ENCODE measurements at regions not wholly inside any gene's neighbourhood (a gene's known extent, or its start where the extent isn't known, plus 50 kb on each side); places are given as distances from the start of the nearest gene placed in this dataset.

DNA sequence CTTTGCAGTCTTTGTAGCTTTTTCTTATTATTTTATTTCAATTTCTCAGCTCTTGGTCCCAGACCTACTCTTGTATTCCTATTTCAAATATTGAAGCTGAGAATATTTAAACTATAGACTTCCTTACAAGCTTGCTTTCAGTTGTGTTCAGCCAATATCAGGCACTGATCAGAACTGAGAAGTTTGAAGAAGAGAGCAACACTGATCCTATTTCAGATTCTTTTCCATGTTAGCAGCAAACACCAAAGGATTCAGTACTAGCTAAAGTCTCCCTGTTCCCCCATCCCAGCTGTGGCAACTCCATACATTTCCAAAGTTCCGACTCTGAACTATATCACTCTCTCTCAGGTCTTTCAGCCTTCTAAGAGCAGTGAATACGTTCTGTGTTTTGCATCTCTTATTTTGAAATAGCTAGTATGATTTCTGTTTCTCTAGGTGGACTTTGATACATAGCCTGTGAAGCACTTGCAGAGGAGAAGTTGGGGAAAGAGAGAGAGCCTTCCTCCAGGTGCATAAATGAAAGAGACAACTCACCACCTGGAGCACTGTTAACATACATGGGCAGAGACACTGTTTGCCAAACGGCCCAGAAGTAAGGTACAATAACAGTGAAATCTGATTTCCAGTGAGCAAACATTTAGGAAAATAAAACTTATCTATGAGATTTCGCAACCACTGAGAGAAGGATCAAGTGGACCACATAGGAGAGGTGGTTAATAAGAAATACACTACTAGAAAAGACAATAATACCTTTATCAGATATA lies 135.0 kb upstream of the ZNF804A start:
- H3K9ac ChIP-seq (ENCODE audit: insufficient read length): no peak overlapping the region
- no peak for DNase-seq (ENCODE audit: low read depth, low spot score)
- H3K4me3 ChIP-seq: no peak overlapping the region
- no peak overlapping the region for H3K27ac ChIP-seq
- no peak for TF ChIP-seq EZH2 (IDR thresholded peaks at IDR 0.05)
- no peak for TF ChIP-seq FOXP2 (optimal IDR thresholded peaks at IDR 0.05; ENCODE audit: control extremely low read depth, extremely low read length, insufficient read depth)
- no peak for TF ChIP-seq POLR2AphosphoS5 (IDR thresholded peaks at IDR 0.05; ENCODE audit: borderline replicate concordance, low read depth, low read length)
- H3K36me3 ChIP-seq (ENCODE audit: insufficient read depth, low read length): no peaks in the 10 kb centered on the region
- H3K9me3 ChIP-seq (ENCODE audit: low read depth, low read length): no peaks in the 10 kb centered on the region

DNA sequence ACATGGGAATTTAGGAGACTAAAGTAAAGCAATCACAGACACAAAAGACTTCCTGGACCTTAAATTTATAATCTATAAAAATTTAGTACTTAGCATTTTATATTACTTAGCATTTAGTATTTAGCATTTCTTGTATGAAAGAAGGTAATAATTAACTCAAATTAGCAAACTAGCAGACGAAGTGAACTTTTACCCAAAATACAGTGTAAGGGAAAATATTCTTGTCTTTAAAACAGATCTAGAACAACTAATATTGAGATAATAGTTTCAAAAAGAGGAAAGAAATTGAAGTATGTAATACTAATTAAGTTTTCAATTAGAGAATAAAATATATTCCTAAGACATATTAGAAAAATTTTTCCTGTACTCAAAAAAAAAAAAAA lies 134.5 kb upstream of the ZNF804A start:
- H3K27ac ChIP-seq: no peak overlapping the region
- no peaks in the 10 kb centered on the region for H3K36me3 ChIP-seq (ENCODE audit: insufficient read depth, low read length)
- no peak overlapping the region for H3K4me3 ChIP-seq
- H3K9ac ChIP-seq (ENCODE audit: insufficient read length): no peak overlapping the region
- no peaks in the 10 kb centered on the region for H3K9me3 ChIP-seq (ENCODE audit: low read depth, low read length)
- DNase-seq (ENCODE audit: low read depth, low spot score): no peak
- TF ChIP-seq EZH2 (IDR thresholded peaks at IDR 0.05) (no peak), FOXP2 (optimal IDR thresholded peaks at IDR 0.05; ENCODE audit: control extremely low read depth, extremely low read length, insufficient read depth) (no peak), POLR2AphosphoS5 (IDR thresholded peaks at IDR 0.05; ENCODE audit: borderline replicate concordance, low read depth, low read length) (no peak)

DNA sequence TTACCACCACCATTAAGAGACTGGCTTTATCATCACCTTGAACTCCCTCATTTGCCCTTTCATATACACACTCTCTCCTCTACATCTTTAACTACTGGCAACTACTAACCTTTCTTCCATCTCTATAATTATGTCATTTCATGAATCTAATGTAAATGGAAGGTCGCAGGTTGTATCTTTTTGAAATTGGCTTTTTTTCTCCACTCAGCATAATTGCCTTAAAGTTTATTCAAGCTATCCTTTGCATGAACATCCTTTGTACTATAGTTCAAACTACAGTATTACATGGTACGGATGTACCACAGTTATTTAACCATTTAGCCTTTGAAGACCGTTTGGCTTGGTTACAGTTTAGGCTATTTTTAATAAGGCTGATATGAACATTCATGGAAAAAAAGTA lies 129.5 kb upstream of the ZNF804A start:
- no peaks in the 10 kb centered on the region for H3K36me3 ChIP-seq (ENCODE audit: insufficient read depth, low read length)
- H3K4me3 ChIP-seq: no peak overlapping the region
- TF ChIP-seq EZH2 (IDR thresholded peaks at IDR 0.05) (no peak), FOXP2 (optimal IDR thresholded peaks at IDR 0.05; ENCODE audit: control extremely low read depth, extremely low read length, insufficient read depth) (no peak), POLR2AphosphoS5 (IDR thresholded peaks at IDR 0.05; ENCODE audit: borderline replicate concordance, low read depth, low read length) (no peak)
- H3K9me3 ChIP-seq (ENCODE audit: low read depth, low read length): no peaks in the 10 kb centered on the region
- no peak overlapping the region for H3K27ac ChIP-seq
- no peak overlapping the region for H3K9ac ChIP-seq (ENCODE audit: insufficient read length)
- DNase-seq (ENCODE audit: low read depth, low spot score): no peak

DNA sequence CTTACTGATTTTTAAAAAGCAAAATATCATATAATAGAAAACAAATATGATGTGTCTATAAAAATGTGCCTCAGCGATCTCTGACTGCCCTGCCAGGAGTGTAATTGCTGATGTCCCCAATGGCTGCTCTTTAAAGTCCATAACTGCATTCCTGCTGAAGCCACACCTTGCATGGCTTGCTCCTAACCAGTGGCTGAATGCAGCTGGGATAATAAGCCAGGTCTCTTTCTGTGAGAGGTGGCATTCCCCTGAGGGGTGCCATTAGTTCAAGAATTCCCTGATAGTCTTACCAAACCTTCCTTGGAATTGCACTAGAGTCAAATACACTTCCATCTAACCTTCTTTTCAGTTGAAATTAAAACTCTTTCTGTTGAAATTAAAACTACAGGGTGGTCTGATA lies 125.8 kb upstream of the ZNF804A start:
- no peak overlapping the region for H3K27ac ChIP-seq
- H3K4me3 ChIP-seq: no peak overlapping the region
- DNase-seq (ENCODE audit: low read depth, low spot score): no peak
- TF ChIP-seq EZH2 (IDR thresholded peaks at IDR 0.05) (no peak), FOXP2 (optimal IDR thresholded peaks at IDR 0.05; ENCODE audit: control extremely low read depth, extremely low read length, insufficient read depth) (no peak)
- H3K36me3 ChIP-seq (ENCODE audit: insufficient read depth, low read length): no peaks in the 10 kb centered on the region
- H3K9me3 ChIP-seq (ENCODE audit: low read depth, low read length): no peaks in the 10 kb centered on the region
- H3K9ac ChIP-seq (ENCODE audit: insufficient read length): no peak overlapping the region

DNA sequence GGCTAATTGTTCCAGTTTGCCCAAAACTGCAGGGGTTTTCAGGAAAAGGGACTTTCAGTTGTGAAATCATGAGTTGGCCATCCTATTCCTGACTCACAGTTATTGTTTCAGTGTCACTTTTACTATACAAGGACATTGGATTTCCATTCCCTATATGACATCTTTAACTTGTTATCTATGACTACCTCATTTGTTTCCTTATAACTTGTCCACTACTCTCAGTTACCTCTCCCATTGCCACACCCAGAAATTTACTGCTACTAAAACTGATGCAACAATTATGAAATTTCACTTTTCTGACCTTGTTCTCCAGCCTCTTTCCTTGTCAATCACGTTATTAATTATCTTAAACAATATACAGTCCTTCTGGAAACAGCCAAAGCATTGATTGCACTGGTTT lies 116.5 kb upstream of the ZNF804A start:
- Histone ChIP-seq H3K9ac (ENCODE audit: insufficient read length) (no peak overlapping the region), H3K9me3 (ENCODE audit: low read depth, low read length) (no peaks in the 10 kb centered on the region), H3K36me3 (ENCODE audit: insufficient read depth, low read length) (no peaks in the 10 kb centered on the region), H3K27ac (no peak overlapping the region), H3K4me3 (no peak overlapping the region)
- TF ChIP-seq FOXP2 (optimal IDR thresholded peaks at IDR 0.05; ENCODE audit: control extremely low read depth, extremely low read length, insufficient read depth) (no peak), EZH2 (IDR thresholded peaks at IDR 0.05) (no peak), POLR2AphosphoS5 (IDR thresholded peaks at IDR 0.05; ENCODE audit: borderline replicate concordance, low read depth, low read length) (no peak)
- no peak for DNase-seq (ENCODE audit: low read depth, low spot score)

DNA sequence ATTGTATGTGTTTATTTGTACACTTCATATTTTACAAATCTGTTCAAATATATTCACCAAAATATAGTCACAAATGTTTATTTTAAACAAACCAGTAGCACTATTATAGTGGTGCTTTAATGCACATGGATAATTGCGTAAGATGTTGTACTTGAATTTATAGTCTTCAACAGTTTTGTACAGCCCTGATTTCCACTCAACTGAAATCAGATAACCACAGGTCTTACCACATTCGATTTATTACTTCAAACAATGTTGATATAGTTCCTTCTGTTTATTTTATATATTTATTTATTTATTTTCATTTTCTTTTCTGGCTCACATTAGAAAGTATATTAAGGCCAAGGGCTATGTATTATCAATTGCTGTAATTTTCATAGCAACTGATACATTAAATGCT lies 99.4 kb upstream of the ZNF804A start:
- TF ChIP-seq EZH2 (IDR thresholded peaks at IDR 0.05) (no peak), POLR2AphosphoS5 (IDR thresholded peaks at IDR 0.05; ENCODE audit: borderline replicate concordance, low read depth, low read length) (no peak), FOXP2 (optimal IDR thresholded peaks at IDR 0.05; ENCODE audit: control extremely low read depth, extremely low read length, insufficient read depth) (no peak)
- Histone ChIP-seq H3K4me3 (no peak overlapping the region), H3K27ac (no peak overlapping the region), H3K36me3 (ENCODE audit: insufficient read depth, low read length) (no peaks in the 10 kb centered on the region), H3K9ac (ENCODE audit: insufficient read length) (no peak overlapping the region), H3K9me3 (ENCODE audit: low read depth, low read length) (no peaks in the 10 kb centered on the region)
- DNase-seq (ENCODE audit: low read depth, low spot score): no peak

DNA sequence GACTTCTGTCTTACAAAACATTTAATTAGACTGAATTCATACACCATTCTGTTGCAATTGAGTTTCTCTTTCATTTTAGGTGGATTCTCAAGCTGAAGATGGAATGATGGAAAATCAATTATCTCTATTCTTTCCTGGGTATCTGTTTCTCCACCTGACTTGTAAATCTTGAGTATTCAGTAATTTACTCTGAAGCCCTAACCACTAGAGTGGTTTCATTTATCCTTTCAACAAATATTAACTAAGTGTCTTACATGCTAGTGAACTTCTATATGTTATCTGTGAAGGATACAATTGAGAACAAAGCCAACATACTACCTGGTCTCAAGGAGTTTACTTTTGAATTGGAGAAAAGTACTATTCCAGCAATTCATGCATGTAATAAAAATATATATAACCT lies 94.1 kb upstream of the ZNF804A start:
- no peak for TF ChIP-seq POLR2AphosphoS5 (IDR thresholded peaks at IDR 0.05; ENCODE audit: borderline replicate concordance, low read depth, low read length)
- no peak for TF ChIP-seq FOXP2 (optimal IDR thresholded peaks at IDR 0.05; ENCODE audit: control extremely low read depth, extremely low read length, insufficient read depth)
- no peak for TF ChIP-seq EZH2 (IDR thresholded peaks at IDR 0.05)
- H3K9me3 ChIP-seq (ENCODE audit: low read depth, low read length): no peaks in the 10 kb centered on the region
- no peak for DNase-seq (ENCODE audit: low read depth, low spot score)
- no peaks in the 10 kb centered on the region for H3K36me3 ChIP-seq (ENCODE audit: insufficient read depth, low read length)
- H3K9ac ChIP-seq (ENCODE audit: insufficient read length): no peak overlapping the region
- no peak overlapping the region for H3K4me3 ChIP-seq
- H3K27ac ChIP-seq: no peak overlapping the region

DNA sequence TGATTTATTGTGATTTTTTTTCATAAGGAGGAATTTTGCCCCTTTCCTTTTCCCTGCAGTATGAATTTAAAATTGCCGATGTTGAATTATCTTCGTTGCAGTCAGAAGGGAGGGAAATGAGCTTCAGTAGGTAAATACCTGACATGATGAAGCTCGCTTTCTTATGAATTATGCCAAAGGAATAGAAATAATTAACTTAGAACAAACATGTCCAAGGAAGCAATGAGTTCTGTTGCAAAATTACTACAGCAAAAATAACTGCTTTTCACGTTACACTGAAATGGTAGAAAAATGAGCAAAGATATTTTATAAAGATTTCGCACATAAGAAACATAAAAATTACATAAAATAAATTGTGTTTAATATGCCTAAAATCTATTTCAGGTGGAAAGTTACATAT lies 91.1 kb upstream of the ZNF804A start:
- no peak for DNase-seq (ENCODE audit: low read depth, low spot score)
- Histone ChIP-seq H3K27ac (no peak overlapping the region), H3K9ac (ENCODE audit: insufficient read length) (no peak overlapping the region), H3K4me3 (no peak overlapping the region), H3K9me3 (ENCODE audit: low read depth, low read length) (no peaks in the 10 kb centered on the region), H3K36me3 (ENCODE audit: insufficient read depth, low read length) (no peaks in the 10 kb centered on the region)
- TF ChIP-seq POLR2AphosphoS5 (IDR thresholded peaks at IDR 0.05; ENCODE audit: borderline replicate concordance, low read depth, low read length) (no peak), EZH2 (IDR thresholded peaks at IDR 0.05) (no peak), FOXP2 (optimal IDR thresholded peaks at IDR 0.05; ENCODE audit: control extremely low read depth, extremely low read length, insufficient read depth) (no peak)

DNA sequence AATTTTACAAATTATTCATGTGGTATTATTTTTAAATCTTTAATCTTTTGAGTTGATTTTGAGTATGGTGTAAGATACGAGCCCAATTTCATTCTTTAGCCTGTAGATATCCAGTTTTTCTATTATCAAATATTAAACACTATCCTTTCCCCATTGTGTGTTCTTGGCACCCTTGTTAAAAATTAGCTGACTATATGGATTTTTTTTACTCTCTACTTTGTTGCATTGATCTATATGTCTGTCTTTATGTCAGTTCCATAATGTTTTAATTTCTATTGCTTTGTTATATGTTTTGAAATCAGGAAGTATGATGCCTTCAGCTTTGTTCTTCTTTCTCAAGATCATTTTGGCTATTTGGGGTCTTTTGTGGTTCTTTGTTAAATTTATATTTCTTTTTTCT lies 80.9 kb upstream of the ZNF804A start:
- H3K36me3 ChIP-seq (ENCODE audit: insufficient read depth, low read length): no peaks in the 10 kb centered on the region
- no peak overlapping the region for H3K9ac ChIP-seq (ENCODE audit: insufficient read length)

More for the DNA sequence above, 80.9 kb upstream of the ZNF804A start:
- no peak overlapping the region for H3K27ac ChIP-seq
- no peak for DNase-seq (ENCODE audit: low read depth, low spot score)
- H3K9me3 ChIP-seq (ENCODE audit: low read depth, low read length): no peaks in the 10 kb centered on the region
- H3K4me3 ChIP-seq: no peak overlapping the region
- no peak for TF ChIP-seq FOXP2 (optimal IDR thresholded peaks at IDR 0.05; ENCODE audit: control extremely low read depth, extremely low read length, insufficient read depth)
- TF ChIP-seq EZH2 (IDR thresholded peaks at IDR 0.05): no peak
- TF ChIP-seq POLR2AphosphoS5 (IDR thresholded peaks at IDR 0.05; ENCODE audit: borderline replicate concordance, low read depth, low read length): no peak
